H1 (cell line): ENCODE measurements at regions not wholly inside any gene's neighbourhood (a gene's known extent, or its start where the extent isn't known, plus 50 kb on each side); places are given as distances from the start of the nearest gene placed in this dataset.

Experiments
- BCL11A ChIP-seq, 2 experiments: IDR thresholded peaks; one replicate each; pipeline ENCODE4 v1.6.1; 2011; ENCODE audit warnings: low read depth in 2 of 2, low read length in 2 of 2, mild to moderate bottlenecking in 2 of 2
- TF ChIP-seq, protein P1 (sequence below), 3 experiments: IDR thresholded peaks; 1 replicate in 2 of 3; 2 replicates in 1 of 3; pipeline versions ENCODE4 v1.5.1 to v1.6.1; 2011; ENCODE audit warnings: low read length in 3 of 3, mild to moderate bottlenecking in 3 of 3, inconsistent platforms in 2 of 3, low read depth in 1 of 3, moderate library complexity in 1 of 3; ENCODE audit not compliant: insufficient read depth in 1 of 3; ENCODE audit errors: control extremely low read depth in 1 of 3

DNA sequence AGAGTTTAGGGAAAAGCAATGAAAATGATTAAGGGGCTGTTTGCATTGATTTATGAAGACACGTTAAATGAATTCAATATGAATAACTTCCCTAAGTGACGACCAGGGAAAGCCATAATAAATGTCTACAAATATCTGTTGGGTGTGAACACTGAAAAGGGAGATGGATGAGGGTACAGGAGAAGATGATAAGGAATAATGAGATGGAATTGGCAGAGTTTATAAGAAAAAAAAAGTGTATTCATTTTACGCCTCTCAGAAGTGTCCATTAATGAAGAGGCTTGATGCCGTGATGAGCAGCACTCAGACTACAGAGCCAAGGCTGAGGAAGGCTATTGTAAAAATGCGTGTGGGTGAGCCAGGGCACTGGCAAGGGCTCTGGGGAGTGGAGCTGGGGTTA, 346.7 kb upstream of the AKR1E2 start (continued):
- TF ChIP-seq, protein P1, sequence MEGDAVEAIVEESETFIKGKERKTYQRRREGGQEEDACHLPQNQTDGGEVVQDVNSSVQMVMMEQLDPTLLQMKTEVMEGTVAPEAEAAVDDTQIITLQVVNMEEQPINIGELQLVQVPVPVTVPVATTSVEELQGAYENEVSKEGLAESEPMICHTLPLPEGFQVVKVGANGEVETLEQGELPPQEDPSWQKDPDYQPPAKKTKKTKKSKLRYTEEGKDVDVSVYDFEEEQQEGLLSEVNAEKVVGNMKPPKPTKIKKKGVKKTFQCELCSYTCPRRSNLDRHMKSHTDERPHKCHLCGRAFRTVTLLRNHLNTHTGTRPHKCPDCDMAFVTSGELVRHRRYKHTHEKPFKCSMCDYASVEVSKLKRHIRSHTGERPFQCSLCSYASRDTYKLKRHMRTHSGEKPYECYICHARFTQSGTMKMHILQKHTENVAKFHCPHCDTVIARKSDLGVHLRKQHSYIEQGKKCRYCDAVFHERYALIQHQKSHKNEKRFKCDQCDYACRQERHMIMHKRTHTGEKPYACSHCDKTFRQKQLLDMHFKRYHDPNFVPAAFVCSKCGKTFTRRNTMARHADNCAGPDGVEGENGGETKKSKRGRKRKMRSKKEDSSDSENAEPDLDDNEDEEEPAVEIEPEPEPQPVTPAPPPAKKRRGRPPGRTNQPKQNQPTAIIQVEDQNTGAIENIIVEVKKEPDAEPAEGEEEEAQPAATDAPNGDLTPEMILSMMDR (IDR thresholded peaks at IDR 0.05; ENCODE audit: control extremely low read depth in 1 of 3, insufficient read depth in 1 of 3, low read depth in 1 of 3, low read length in 3 of 3) = no peak
- TF ChIP-seq BCL11A (IDR thresholded peaks at IDR 0.05; ENCODE audit: low read depth in 2 of 2, low read length in 2 of 2) = no peak
